HCT116 (cell line): ENCODE measurements at regions not wholly inside any gene's neighbourhood (a gene's known extent, or its start where the extent isn't known, plus 50 kb on each side); places are given as distances from the start of the nearest gene placed in this dataset.

Source experiments
- ATAC-seq: fragments of 200-7000 bp; cut with Tn5 transposase; 2 replicates; pipeline ENCODE4 v1.9.1; 2020; ENCODE audit warnings: mild to moderate bottlenecking, moderate library complexity
- BruUV-seq: library from RNA; stranded (reverse); fragments of 400-500 nt; replicated peaks from 2 replicates; lab custom pipeline; 2021; lab: Mats Ljungman, UMichigan
- CTCF ChIA-PET: fragments of 300-600 bp; sonication (Branson Sonifier 250); formaldehyde crosslinking; loops from one replicate; lab custom pipeline; 2021; ENCODE audit warnings: antibody characterized with exemption; lab: Charles Lee
- POLR2A ChIA-PET: fragments of 300-600, 350-600 bp; sonication (Branson Sonifier 250); formaldehyde crosslinking; loops from one replicate; lab custom pipeline; 2021; ENCODE audit warnings: antibody characterized with exemption; lab: Charles Lee
- RAD21 ChIA-PET, 2 experiments: fragments of 300-600 bp; sonication (Branson Sonifier 250); formaldehyde crosslinking; loops; one replicate each; lab custom pipeline; 2023; ENCODE audit warnings: low total read pairs in 2 of 2; ENCODE audit not compliant: uncharacterized antibody in 2 of 2, unreplicated experiment in 2 of 2, low non-redundant PET in 1 of 2; lab: Charles Lee
- DNase-seq: peaks from one replicate; pipeline ENCODE4 v3.0.0-alpha.2; 2010; ENCODE audit warnings: low read depth, low spot score
- H2AFZ ChIP-seq: fragments of 200-600 bp; shearing (Covaris generic), sonication (generic); 2 replicates; pipeline ENCODE4 v1.6.1; 2017; ENCODE audit warnings: low read depth, mixed run types, mixed read lengths, antibody characterized with exemption, low read length; ENCODE audit not compliant: poor library complexity, severe bottlenecking
- H3K27ac ChIP-seq: 2 replicates; pipeline ENCODE4 v1.5.1; 2012; ENCODE audit warnings: low read depth, low read length
- H3K27me3 ChIP-seq: fragments of 200-600 bp; sonication (generic); 2 replicates; pipeline ENCODE4 v1.6.1; 2016; ENCODE audit warnings: mixed run types, low read length, mixed read lengths; ENCODE audit not compliant: insufficient read depth
- H3K36me3 ChIP-seq, 2 experiments: fragments of 200-500 bp in 1 of 2; fragments of 200-600 bp in 1 of 2; sonication (Bioruptor generic) in 1 of 2; sonication (generic) in 1 of 2; 2 replicates each; pipeline versions ENCODE4 v1.5.1 to v1.6.1; 2014 to 2016; ENCODE audit warnings: low read length in 2 of 2, inconsistent platforms in 1 of 2, mixed read lengths in 1 of 2, mixed run types in 1 of 2; ENCODE audit not compliant: insufficient read depth in 2 of 2, control insufficient read depth in 1 of 2
- H3K4me1 ChIP-seq, 2 experiments: fragments of 200-600 bp in 1 of 2; sonication (generic) in 1 of 2; 2 replicates each; pipeline versions ENCODE4 v1.5.1 to v1.6.1; 2012 to 2017; ENCODE audit warnings: low read length in 2 of 2, inconsistent platforms in 1 of 2, mild to moderate bottlenecking in 1 of 2, mixed read lengths in 1 of 2, mixed run types in 1 of 2, moderate library complexity in 1 of 2; ENCODE audit not compliant: insufficient read depth in 2 of 2, control insufficient read depth in 1 of 2
- H3K4me2 ChIP-seq: fragments of 200-600 bp; sonication (generic); 2 replicates; pipeline ENCODE4 v1.6.1; 2017; ENCODE audit warnings: mixed run types, low read length, mixed read lengths
- H3K4me3 ChIP-seq, 2 experiments: fragments of 200-600 bp in 1 of 2; sonication (generic) in 1 of 2; replicated peaks in 1 of 2; 2 replicates each; pipeline ENCODE4 v1.5.1; 2011 to 2016; ENCODE audit warnings: low read length in 2 of 2, control low read depth in 1 of 2, low read depth in 1 of 2, mild to moderate bottlenecking in 1 of 2, mixed read lengths in 1 of 2, mixed run types in 1 of 2
- H3K79me2 ChIP-seq: fragments of 200-600 bp; sonication (generic); 2 replicates; pipeline ENCODE4 v1.6.1; 2017; ENCODE audit warnings: mild to moderate bottlenecking, mixed run types, low read length, moderate library complexity, mixed read lengths; ENCODE audit not compliant: insufficient read depth
- H3K9ac ChIP-seq: fragments of 200-600 bp; sonication (generic); 2 replicates; pipeline ENCODE4 v1.6.1; 2016; ENCODE audit warnings: low read length, mixed read lengths
- H3K9me2 ChIP-seq: fragments of 200-600 bp; sonication (generic), shearing (Covaris generic); 2 replicates; pipeline ENCODE4 v1.6.1; 2017; ENCODE audit warnings: mixed run types, mild to moderate bottlenecking, moderate library complexity; ENCODE audit not compliant: insufficient read depth
- H3K9me3 ChIP-seq, 2 experiments: fragments of 200-500 bp in 1 of 2; fragments of 200-600 bp in 1 of 2; sonication (Bioruptor generic) in 1 of 2; sonication (generic) in 1 of 2; 2 replicates each; pipeline ENCODE4 v1.6.1; 2014 to 2017; ENCODE audit warnings: low read length in 2 of 2, mixed read lengths in 2 of 2, inconsistent platforms in 1 of 2, low read depth in 1 of 2, mild to moderate bottlenecking in 1 of 2, mixed run types in 1 of 2, moderate library complexity in 1 of 2; ENCODE audit not compliant: control insufficient read depth in 1 of 2, insufficient read depth in 1 of 2
- H4K20me1 ChIP-seq: fragments of 200-600 bp; sonication (generic), shearing (Covaris generic); 2 replicates; pipeline ENCODE4 v1.6.1; 2017; ENCODE audit warnings: mixed run types, mild to moderate bottlenecking, moderate library complexity; ENCODE audit not compliant: insufficient read depth
- CBX3 ChIP-seq: IDR thresholded peaks from 2 replicates; pipeline ENCODE4 v1.6.1; 2012; ENCODE audit warnings: low read depth
- CEBPB ChIP-seq: IDR thresholded peaks from 2 replicates; pipeline ENCODE4 v1.6.1; 2012; ENCODE audit warnings: low read depth
- EGR1 ChIP-seq: IDR thresholded peaks from 2 replicates; pipeline ENCODE4 v1.6.1; 2012; ENCODE audit warnings: low read depth
- EZH2 ChIP-seq: fragments of 200-600 bp; sonication (generic); IDR thresholded peaks from 2 replicates; pipeline ENCODE4 v1.6.1; 2017; ENCODE audit warnings: antibody characterized with exemption, mixed run types
- EZH2phosphoT487 ChIP-seq: fragments of 200-600 bp; IDR thresholded peaks from 2 replicates; pipeline ENCODE4 v1.6.1; 2018; ENCODE audit warnings: antibody characterized with exemption, borderline replicate concordance
- JUND ChIP-seq: IDR thresholded peaks from 2 replicates; pipeline ENCODE4 v1.6.1; 2012
- POLR2A ChIP-seq: IDR thresholded peaks from 2 replicates; pipeline ENCODE4 v1.7.0; 2011; ENCODE audit warnings: borderline replicate concordance; ENCODE audit not compliant: insufficient read depth, insufficient read length; ENCODE audit errors: extremely low read depth
- SIN3A ChIP-seq: IDR thresholded peaks from 2 replicates; pipeline ENCODE4 v1.6.1; 2012; ENCODE audit warnings: low read depth
- SP1 ChIP-seq: IDR thresholded peaks from 2 replicates; pipeline ENCODE4 v1.6.1; 2012; ENCODE audit warnings: low read depth
- SRF ChIP-seq: IDR thresholded peaks from 2 replicates; pipeline ENCODE4 v1.6.1; 2012; ENCODE audit warnings: low read depth
- ZFX ChIP-seq: fragments of 450-650 bp; IDR thresholded peaks from 2 replicates; pipeline ENCODE4 v1.6.1; 2017
- intact Hi-C: fragments of 100-400 bp; cut with micrococcal nuclease; formaldehyde crosslinking; loops from 2 replicates; pipeline ENCODE4 v1.10.0; 2022
- TF ChIP-seq, protein P1 (sequence below): IDR thresholded peaks from 2 replicates; pipeline ENCODE4 v1.6.1; 2012; ENCODE audit warnings: low read depth
- TF ChIP-seq, protein P2 (sequence below): IDR thresholded peaks from 2 replicates; pipeline ENCODE4 v1.6.1; 2012
- TF ChIP-seq, protein P3 (sequence below), 3 experiments: fragments of 200-600 bp in 1 of 3; sonication (generic) in 1 of 3; IDR thresholded peaks in 2 of 3; conservative IDR thresholded peaks in 1 of 3; 2 replicates each; pipeline ENCODE4 v1.5.1; 2012 to 2017; ENCODE audit warnings: low read depth in 2 of 3, low read length in 2 of 3, antibody characterized with exemption in 1 of 3, borderline replicate concordance in 1 of 3, control low read depth in 1 of 3, mild to moderate bottlenecking in 1 of 3, mixed read lengths in 1 of 3, mixed run types in 1 of 3, moderate library complexity in 1 of 3; ENCODE audit not compliant: insufficient read depth in 1 of 3
- TF ChIP-seq, protein P4 (sequence below): IDR thresholded peaks from 2 replicates; pipeline ENCODE4 v1.6.1; 2012

DNA sequence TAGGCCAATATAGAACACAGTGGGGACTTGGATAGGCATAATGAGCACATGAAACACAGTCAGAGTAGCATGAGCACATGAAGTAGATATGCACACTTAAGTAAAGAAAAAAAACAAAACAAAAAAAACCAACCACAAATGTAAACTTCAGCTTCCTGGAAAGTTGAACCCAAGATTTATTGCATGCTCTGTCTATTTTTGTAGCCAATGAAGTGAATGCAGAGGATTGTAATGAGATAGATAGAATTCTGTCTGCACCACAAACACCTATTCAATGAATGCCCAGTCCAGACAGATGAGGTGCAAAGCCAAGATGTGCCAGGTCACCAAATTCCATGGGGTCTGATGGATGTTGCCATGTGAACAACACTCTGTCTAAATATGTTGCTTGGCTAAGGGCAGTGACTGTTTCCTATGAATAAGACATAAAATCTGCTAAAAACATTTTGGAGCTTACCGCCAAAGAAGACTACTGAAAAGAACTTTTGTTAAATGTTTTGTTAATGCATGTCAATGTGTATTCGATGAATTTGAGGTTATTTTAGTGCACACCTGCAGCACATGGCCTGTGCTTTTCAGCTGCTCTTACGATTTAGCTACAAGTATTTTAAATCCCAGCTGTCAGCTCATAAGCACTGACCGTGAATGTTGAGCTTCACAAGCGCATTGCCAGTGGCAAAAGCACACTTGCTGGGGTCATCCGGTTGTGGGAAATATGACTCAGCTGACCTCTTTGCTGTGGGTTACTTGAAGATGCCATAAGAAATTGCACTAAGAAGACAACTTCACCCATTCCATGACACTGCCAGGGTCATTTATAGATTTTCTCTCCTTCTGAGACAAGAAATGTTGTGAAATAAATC, 374.8 kb upstream of the GNPDA2 start:
- Histone ChIP-seq H3K4me3 (no peak overlapping the region), H3K9me2 (no peaks in the 10 kb centered on the region), H3K9ac (no peak overlapping the region), H2AFZ (no peak overlapping the region), H3K27me3 (no peaks in the 10 kb centered on the region), H3K27ac (no peak overlapping the region), H3K9me3 (peaks cover 10 to 18% of the 10 kb centered on the region in 2 experiments; a peak in 2 of 4 replicates), H3K79me2 (no peaks in the 10 kb centered on the region), H3K36me3 (no peaks in the 10 kb centered on the region), H3K4me2 (no peak overlapping the region), H4K20me1 (no peaks in the 10 kb centered on the region), H3K4me1 (no peaks in the 10 kb centered on the region)
- no TSS peak for BruUV-seq
- CTCF ChIA-PET: no interaction called here
- POLR2A ChIA-PET: no interaction called here
- TF ChIP-seq, protein P1, sequence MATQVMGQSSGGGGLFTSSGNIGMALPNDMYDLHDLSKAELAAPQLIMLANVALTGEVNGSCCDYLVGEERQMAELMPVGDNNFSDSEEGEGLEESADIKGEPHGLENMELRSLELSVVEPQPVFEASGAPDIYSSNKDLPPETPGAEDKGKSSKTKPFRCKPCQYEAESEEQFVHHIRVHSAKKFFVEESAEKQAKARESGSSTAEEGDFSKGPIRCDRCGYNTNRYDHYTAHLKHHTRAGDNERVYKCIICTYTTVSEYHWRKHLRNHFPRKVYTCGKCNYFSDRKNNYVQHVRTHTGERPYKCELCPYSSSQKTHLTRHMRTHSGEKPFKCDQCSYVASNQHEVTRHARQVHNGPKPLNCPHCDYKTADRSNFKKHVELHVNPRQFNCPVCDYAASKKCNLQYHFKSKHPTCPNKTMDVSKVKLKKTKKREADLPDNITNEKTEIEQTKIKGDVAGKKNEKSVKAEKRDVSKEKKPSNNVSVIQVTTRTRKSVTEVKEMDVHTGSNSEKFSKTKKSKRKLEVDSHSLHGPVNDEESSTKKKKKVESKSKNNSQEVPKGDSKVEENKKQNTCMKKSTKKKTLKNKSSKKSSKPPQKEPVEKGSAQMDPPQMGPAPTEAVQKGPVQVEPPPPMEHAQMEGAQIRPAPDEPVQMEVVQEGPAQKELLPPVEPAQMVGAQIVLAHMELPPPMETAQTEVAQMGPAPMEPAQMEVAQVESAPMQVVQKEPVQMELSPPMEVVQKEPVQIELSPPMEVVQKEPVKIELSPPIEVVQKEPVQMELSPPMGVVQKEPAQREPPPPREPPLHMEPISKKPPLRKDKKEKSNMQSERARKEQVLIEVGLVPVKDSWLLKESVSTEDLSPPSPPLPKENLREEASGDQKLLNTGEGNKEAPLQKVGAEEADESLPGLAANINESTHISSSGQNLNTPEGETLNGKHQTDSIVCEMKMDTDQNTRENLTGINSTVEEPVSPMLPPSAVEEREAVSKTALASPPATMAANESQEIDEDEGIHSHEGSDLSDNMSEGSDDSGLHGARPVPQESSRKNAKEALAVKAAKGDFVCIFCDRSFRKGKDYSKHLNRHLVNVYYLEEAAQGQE: no peak
- TF ChIP-seq EZH2phosphoT487: no peak
- TF ChIP-seq CEBPB: no peak
- no peak for TF ChIP-seq ZFX
- TF ChIP-seq EZH2: no peak
- no peak for TF ChIP-seq SRF
- TF ChIP-seq, protein P2, sequence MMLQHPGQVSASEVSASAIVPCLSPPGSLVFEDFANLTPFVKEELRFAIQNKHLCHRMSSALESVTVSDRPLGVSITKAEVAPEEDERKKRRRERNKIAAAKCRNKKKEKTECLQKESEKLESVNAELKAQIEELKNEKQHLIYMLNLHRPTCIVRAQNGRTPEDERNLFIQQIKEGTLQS: no peak
- TF ChIP-seq SIN3A: no peak
- no peak for TF ChIP-seq CBX3
- TF ChIP-seq, protein P3, sequence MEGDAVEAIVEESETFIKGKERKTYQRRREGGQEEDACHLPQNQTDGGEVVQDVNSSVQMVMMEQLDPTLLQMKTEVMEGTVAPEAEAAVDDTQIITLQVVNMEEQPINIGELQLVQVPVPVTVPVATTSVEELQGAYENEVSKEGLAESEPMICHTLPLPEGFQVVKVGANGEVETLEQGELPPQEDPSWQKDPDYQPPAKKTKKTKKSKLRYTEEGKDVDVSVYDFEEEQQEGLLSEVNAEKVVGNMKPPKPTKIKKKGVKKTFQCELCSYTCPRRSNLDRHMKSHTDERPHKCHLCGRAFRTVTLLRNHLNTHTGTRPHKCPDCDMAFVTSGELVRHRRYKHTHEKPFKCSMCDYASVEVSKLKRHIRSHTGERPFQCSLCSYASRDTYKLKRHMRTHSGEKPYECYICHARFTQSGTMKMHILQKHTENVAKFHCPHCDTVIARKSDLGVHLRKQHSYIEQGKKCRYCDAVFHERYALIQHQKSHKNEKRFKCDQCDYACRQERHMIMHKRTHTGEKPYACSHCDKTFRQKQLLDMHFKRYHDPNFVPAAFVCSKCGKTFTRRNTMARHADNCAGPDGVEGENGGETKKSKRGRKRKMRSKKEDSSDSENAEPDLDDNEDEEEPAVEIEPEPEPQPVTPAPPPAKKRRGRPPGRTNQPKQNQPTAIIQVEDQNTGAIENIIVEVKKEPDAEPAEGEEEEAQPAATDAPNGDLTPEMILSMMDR (IDR thresholded peaks at IDR 0.05 in 2 of 3, conservative IDR thresholded peaks at IDR 0.05 in 1 of 3; ENCODE audit: borderline replicate concordance in 1 of 3, insufficient read depth in 1 of 3, low read depth in 2 of 3, low read length in 2 of 3): no peak
- TF ChIP-seq JUND: no peak
- no peak for TF ChIP-seq SP1
- TF ChIP-seq POLR2A: no peak
- no peak for TF ChIP-seq EGR1
- TF ChIP-seq, protein P4, sequence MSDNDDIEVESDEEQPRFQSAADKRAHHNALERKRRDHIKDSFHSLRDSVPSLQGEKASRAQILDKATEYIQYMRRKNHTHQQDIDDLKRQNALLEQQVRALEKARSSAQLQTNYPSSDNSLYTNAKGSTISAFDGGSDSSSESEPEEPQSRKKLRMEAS: no peak
- DNase-seq (no peak), ATAC-seq (no peak)
- intact Hi-C loops: no loop called here
- RAD21 ChIA-PET: no interaction called here
